KMS-11 (cell line): ENCODE measurements at regions not wholly inside any gene's neighbourhood (a gene's known extent, or its start where the extent isn't known, plus 50 kb on each side); places are given as distances from the start of the nearest gene placed in this dataset.

ENCODE experiments used
- H2AFZ ChIP-seq: fragments of 200-600 bp; sonication (generic); 2 replicates; pipeline ENCODE4 v1.6.1; 2016; ENCODE audit warnings: antibody characterized with exemption, mixed run types, low read depth
- H3K27ac ChIP-seq: fragments of 200-600 bp; sonication (generic); 2 replicates; pipeline ENCODE4 v1.6.1; 2016; ENCODE audit warnings: mild to moderate bottlenecking, mixed run types
- H3K27me3 ChIP-seq: fragments of 200-600 bp; sonication (generic); 2 replicates; pipeline ENCODE4 v1.6.1; 2017; ENCODE audit warnings: mild to moderate bottlenecking, low read depth, mixed run types, moderate library complexity; ENCODE audit not compliant: insufficient read depth
- H3K36me3 ChIP-seq: fragments of 200-600 bp; sonication (generic); 2 replicates; pipeline ENCODE4 v1.6.1; 2017; ENCODE audit warnings: mild to moderate bottlenecking, mixed run types; ENCODE audit not compliant: insufficient read depth
- H3K4me1 ChIP-seq: fragments of 200-600 bp; sonication (generic); 2 replicates; pipeline ENCODE4 v1.6.1; 2016; ENCODE audit warnings: mild to moderate bottlenecking, low read depth, mixed run types; ENCODE audit not compliant: poor library complexity, severe bottlenecking
- H3K4me2 ChIP-seq: fragments of 200-600 bp; sonication (generic); 2 replicates; pipeline ENCODE4 v1.7.0; 2016; ENCODE audit warnings: mild to moderate bottlenecking, mixed run types
- H3K4me3 ChIP-seq: fragments of 200-600 bp; sonication (generic); IDR thresholded peaks from 2 replicates; pipeline ENCODE4 v1.6.1; 2017; ENCODE audit warnings: low read depth, low read length, mixed read lengths; ENCODE audit not compliant: insufficient read depth
- H3K79me2 ChIP-seq: fragments of 200-600 bp; sonication (generic); 2 replicates; pipeline ENCODE4 v1.6.1; 2016; ENCODE audit warnings: low read depth, mixed run types; ENCODE audit not compliant: insufficient read depth
- H3K9ac ChIP-seq: fragments of 200-600 bp; sonication (generic); 2 replicates; pipeline ENCODE4 v1.6.1; 2016; ENCODE audit warnings: mild to moderate bottlenecking, mixed run types
- H4K20me1 ChIP-seq: fragments of 200-600 bp; sonication (generic); 2 replicates; pipeline ENCODE4 v1.6.1; 2016; ENCODE audit warnings: mild to moderate bottlenecking, mixed run types; ENCODE audit not compliant: insufficient read depth
- TF ChIP-seq, protein P1 (sequence below): fragments of 200-600 bp; sonication (generic); conservative IDR thresholded peaks from 2 replicates; pipeline ENCODE4 v1.6.1; 2017; ENCODE audit warnings: low read depth, mild to moderate bottlenecking, antibody characterized with exemption, low read length, moderate library complexity, mixed read lengths

- Histone ChIP-seq H3K36me3 (no peaks in the 10 kb centered on the region), H4K20me1 (no peaks in the 10 kb centered on the region), H2AFZ (peak overlapping the region; percentile 48), H3K4me1 (peaks cover 44% of the 10 kb centered on the region), H3K27me3 (no peaks in the 10 kb centered on the region), H3K79me2 (no peaks in the 10 kb centered on the region), H3K4me3 (no peak overlapping the region), H3K9ac (peak overlapping the region; percentile 10; the same call in 1 of the 2 replicates), H3K27ac (peak overlapping the region; percentile 64), H3K4me2 (peak overlapping the region; percentile 65)
- TF ChIP-seq, protein P1, sequence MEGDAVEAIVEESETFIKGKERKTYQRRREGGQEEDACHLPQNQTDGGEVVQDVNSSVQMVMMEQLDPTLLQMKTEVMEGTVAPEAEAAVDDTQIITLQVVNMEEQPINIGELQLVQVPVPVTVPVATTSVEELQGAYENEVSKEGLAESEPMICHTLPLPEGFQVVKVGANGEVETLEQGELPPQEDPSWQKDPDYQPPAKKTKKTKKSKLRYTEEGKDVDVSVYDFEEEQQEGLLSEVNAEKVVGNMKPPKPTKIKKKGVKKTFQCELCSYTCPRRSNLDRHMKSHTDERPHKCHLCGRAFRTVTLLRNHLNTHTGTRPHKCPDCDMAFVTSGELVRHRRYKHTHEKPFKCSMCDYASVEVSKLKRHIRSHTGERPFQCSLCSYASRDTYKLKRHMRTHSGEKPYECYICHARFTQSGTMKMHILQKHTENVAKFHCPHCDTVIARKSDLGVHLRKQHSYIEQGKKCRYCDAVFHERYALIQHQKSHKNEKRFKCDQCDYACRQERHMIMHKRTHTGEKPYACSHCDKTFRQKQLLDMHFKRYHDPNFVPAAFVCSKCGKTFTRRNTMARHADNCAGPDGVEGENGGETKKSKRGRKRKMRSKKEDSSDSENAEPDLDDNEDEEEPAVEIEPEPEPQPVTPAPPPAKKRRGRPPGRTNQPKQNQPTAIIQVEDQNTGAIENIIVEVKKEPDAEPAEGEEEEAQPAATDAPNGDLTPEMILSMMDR, result no peak
Measured at GRCh38 chr7:18177815-18178660, 150.4 kb upstream of the PRPS1L1 start.

- TF ChIP-seq, protein P1, result no peak
- H3K4me2 ChIP-seq, result peak overlapping the region; percentile 65
- H2AFZ ChIP-seq, result 0 out of 2 replicates have a peak overlapping the region, but pooled peaks have one; percentile 48
- no peaks in the 10 kb centered on the region for H3K27me3 ChIP-seq
- H3K79me2 ChIP-seq, result no peaks in the 10 kb centered on the region
- no peaks in the 10 kb centered on the region for H3K36me3 ChIP-seq
- H4K20me1 ChIP-seq, result no peaks in the 10 kb centered on the region
- H3K27ac ChIP-seq, result peak overlapping the region; percentile 64
- no peak overlapping the region for H3K4me3 ChIP-seq
- no peak overlapping the region for H3K9ac ChIP-seq
- H3K4me1 ChIP-seq, result peaks cover 44% of the 10 kb centered on the region
Measured at GRCh38 chr7:18179093-18179492, 151.4 kb upstream of the PRPS1L1 start.

- no peak overlapping the region for H3K4me2 ChIP-seq
- TF ChIP-seq, protein P1, result no peak
Measured at GRCh38 chr7:18180685-18181084, 153.0 kb upstream of the PRPS1L1 start.

GRCh38 chr7:18189500-18190126, 162.0 kb upstream of the PRPS1L1 start:
- Histone ChIP-seq H2AFZ (no peak overlapping the region), H3K9ac (no peak overlapping the region), H3K36me3 (no peaks in the 10 kb centered on the region), H3K27ac (no peak overlapping the region), H3K4me3 (no peak overlapping the region), H4K20me1 (no peaks in the 10 kb centered on the region), H3K79me2 (no peaks in the 10 kb centered on the region), H3K4me2 (no peak overlapping the region), H3K4me1 (no peaks in the 10 kb centered on the region), H3K27me3 (no peaks in the 10 kb centered on the region)
- TF ChIP-seq, protein P1, result no peak

More at GRCh38 chr7:18180685-18181084, 153.0 kb upstream of the PRPS1L1 start:
- no peak overlapping the region for H3K27ac ChIP-seq
- no peaks in the 10 kb centered on the region for H3K79me2 ChIP-seq
- no peaks in the 10 kb centered on the region for H4K20me1 ChIP-seq
- H3K4me3 ChIP-seq, result no peak overlapping the region
- H3K4me1 ChIP-seq, result peaks cover 44% of the 10 kb centered on the region
- no peaks in the 10 kb centered on the region for H3K27me3 ChIP-seq
- H3K36me3 ChIP-seq, result no peaks in the 10 kb centered on the region
- H2AFZ ChIP-seq, result no peak overlapping the region
- no peak overlapping the region for H3K9ac ChIP-seq
